Peyer's patch (tissue), 4 donors: ENCODE measurements at regions not wholly inside any gene's neighbourhood (a gene's known extent, or its start where the extent isn't known, plus 50 kb on each side); places are given as distances from the start of the nearest gene placed in this dataset.
"Not testable (repeated sequence)": the region's sequence is repeated elsewhere in the genome, so short reads cannot be mapped to it uniquely, and the experiment has no call there.

Experiments
- DNase-seq, 3 donors: peaks; one replicate each; pipeline ENCODE4 v3.0.0-alpha.2; 2017 to 2019
- H3K27ac ChIP-seq, 4 donors: fragments of 200-600 bp; sonication (generic); one replicate each; pipeline ENCODE4 v1.5.1; 2016 to 2019
- H3K27me3 ChIP-seq, 2 donors: fragments of 200-600 bp; sonication (generic); one replicate each; pipeline ENCODE4 v1.5.1; 2019
- H3K36me3 ChIP-seq, 3 donors: fragments of 200-600 bp; sonication (generic); one replicate each; pipeline ENCODE4 v1.5.1; 2016 to 2019
- H3K4me1 ChIP-seq, 4 donors: fragments of 200-600 bp; sonication (generic); one replicate each; pipeline ENCODE4 v1.5.1; 2016 to 2019
- H3K4me3 ChIP-seq, 4 donors: fragments of 200-600 bp; sonication (generic); 1 replicate in 3 of 4; 2 replicates in 1 of 4; pipeline ENCODE4 v1.5.1; 2016 to 2019; ENCODE audit warnings: mild to moderate bottlenecking in 1 of 4
- H3K9me3 ChIP-seq, 4 donors: fragments of 200-600 bp; sonication (generic); one replicate each; pipeline ENCODE4 v1.5.1; 2016 to 2019; ENCODE audit warnings: mild to moderate bottlenecking in 1 of 4
- CTCF ChIP-seq, 6 experiments: fragments of 450-650 bp in 4 of 6; fragments of 200-600 bp in 2 of 6; sonication (generic) in 1 of 6; IDR thresholded peaks; one replicate each; pipeline ENCODE4 v1.5.1; 2017 to 2019; ENCODE audit warnings: antibody characterized with exemption in 6 of 6, mild to moderate bottlenecking in 3 of 6, moderate library complexity in 1 of 6
- POLR2A ChIP-seq, 2 donors: fragments of 450-650 bp; IDR thresholded peaks; one replicate each; pipeline ENCODE4 v1.5.1; 2017; ENCODE audit warnings: antibody characterized with exemption in 2 of 2, mild to moderate bottlenecking in 2 of 2, moderate library complexity in 2 of 2

GRCh38 chr14:85003805-85004204 is 526.1 kb upstream of the FLRT2 start:
- no peaks in the 10 kb centered on the region for H3K36me3 ChIP-seq
- H3K4me1 ChIP-seq = no peaks in the 10 kb centered on the region
- no peaks in the 10 kb centered on the region for H3K9me3 ChIP-seq
- DNase-seq = no peak
- TF ChIP-seq POLR2A (IDR thresholded peaks at IDR 0.05) = no peak
- no peak for TF ChIP-seq CTCF (IDR thresholded peaks at IDR 0.05)
- H3K27ac ChIP-seq = no peak overlapping the region
- H3K4me3 ChIP-seq = no peak overlapping the region
- no peaks in the 10 kb centered on the region for H3K27me3 ChIP-seq

GRCh38 chr14:85009506-85009905 is 520.4 kb upstream of the FLRT2 start:
- no peak overlapping the region for H3K4me3 ChIP-seq
- TF ChIP-seq CTCF (IDR thresholded peaks at IDR 0.05) (no peak), POLR2A (IDR thresholded peaks at IDR 0.05) (no peak)
- DNase-seq = no peak
- H3K4me1 ChIP-seq = no peaks in the 10 kb centered on the region
- no peaks in the 10 kb centered on the region for H3K9me3 ChIP-seq
- no peaks in the 10 kb centered on the region for H3K27me3 ChIP-seq
- H3K36me3 ChIP-seq = no peaks in the 10 kb centered on the region
- H3K27ac ChIP-seq = no peak overlapping the region

GRCh38 chr14:85010186-85010585 is 519.8 kb upstream of the FLRT2 start:
- H3K4me3 ChIP-seq = no peak overlapping the region
- no peak for TF ChIP-seq CTCF (IDR thresholded peaks at IDR 0.05)
- no peak for TF ChIP-seq POLR2A (IDR thresholded peaks at IDR 0.05)
- no peak for DNase-seq
- no peaks in the 10 kb centered on the region for H3K36me3 ChIP-seq
- no peak overlapping the region for H3K27ac ChIP-seq
- no peaks in the 10 kb centered on the region for H3K27me3 ChIP-seq
- no peaks in the 10 kb centered on the region for H3K4me1 ChIP-seq
- H3K9me3 ChIP-seq = no peaks in the 10 kb centered on the region

GRCh38 chr14:85016496-85016895 is 513.4 kb upstream of the FLRT2 start:
- Histone ChIP-seq H3K27ac (no peak overlapping the region), H3K4me1 (no peaks in the 10 kb centered on the region), H3K9me3 (peaks cover 0 to 6% (median 0%) of the 10 kb centered on the region in 4 donors), H3K4me3 (no peak overlapping the region), H3K36me3 (no peaks in the 10 kb centered on the region), H3K27me3 (no peaks in the 10 kb centered on the region)
- no peak for DNase-seq
- TF ChIP-seq CTCF (IDR thresholded peaks at IDR 0.05) (no peak), POLR2A (IDR thresholded peaks at IDR 0.05) (no peak)

DNA sequence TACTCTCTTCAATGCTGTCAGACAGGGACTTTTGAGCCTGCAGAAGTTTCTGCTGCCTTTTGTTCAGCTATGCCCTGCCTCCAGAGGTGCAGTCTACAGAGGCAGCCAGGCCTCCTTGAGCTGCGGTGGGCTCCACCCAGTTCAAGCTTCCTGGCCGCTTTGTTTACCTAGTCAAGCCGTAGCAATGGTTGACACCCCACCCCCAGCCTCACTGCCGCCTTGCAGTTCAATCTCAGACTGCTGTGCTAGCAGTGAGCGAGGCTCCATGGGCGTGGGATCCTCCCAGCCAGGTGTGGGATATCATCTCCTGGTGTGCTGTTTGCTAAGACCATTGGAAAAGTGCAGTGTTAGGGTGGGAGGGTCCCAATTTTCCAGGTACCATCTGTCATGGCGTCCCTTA is 506.1 kb upstream of the FLRT2 start:
- not testable (repeated sequence) for H3K4me1 ChIP-seq, H3K36me3 ChIP-seq, H3K27ac ChIP-seq, H3K27me3 ChIP-seq, H3K9me3 ChIP-seq, H3K4me3 ChIP-seq, DNase-seq

DNA sequence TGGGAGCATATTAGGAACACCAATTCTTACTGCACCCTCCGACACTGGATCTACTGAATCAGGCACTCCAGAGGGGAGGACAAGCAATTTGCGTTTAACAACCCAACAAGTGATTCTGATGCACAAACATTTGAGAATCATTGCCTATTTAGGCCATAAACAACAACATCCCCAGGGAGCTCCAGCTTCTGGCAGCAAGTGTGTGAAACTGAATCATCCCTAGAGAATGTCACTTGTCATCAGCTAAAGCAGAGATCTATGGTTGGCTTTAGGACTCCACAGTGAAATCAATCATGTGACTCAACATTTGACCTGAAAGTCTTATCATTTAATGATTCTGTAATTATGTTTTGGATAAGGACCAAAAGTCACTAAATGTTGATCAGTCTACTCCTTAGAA is 505.0 kb upstream of the FLRT2 start:
- no peak overlapping the region for H3K4me3 ChIP-seq
- no peak for DNase-seq
- no peaks in the 10 kb centered on the region for H3K36me3 ChIP-seq
- TF ChIP-seq POLR2A (IDR thresholded peaks at IDR 0.05) = no peak
- no peak for TF ChIP-seq CTCF (IDR thresholded peaks at IDR 0.05)
- no peak overlapping the region for H3K27ac ChIP-seq
- no peaks in the 10 kb centered on the region for H3K9me3 ChIP-seq
- H3K27me3 ChIP-seq = no peaks in the 10 kb centered on the region
- no peaks in the 10 kb centered on the region for H3K4me1 ChIP-seq
